ENCODE measurements at regions not wholly inside any gene's neighbourhood (a gene's known extent, or its start where the extent isn't known, plus 50 kb on each side); places are given as distances from the start of the nearest gene placed in this dataset.

DNA sequence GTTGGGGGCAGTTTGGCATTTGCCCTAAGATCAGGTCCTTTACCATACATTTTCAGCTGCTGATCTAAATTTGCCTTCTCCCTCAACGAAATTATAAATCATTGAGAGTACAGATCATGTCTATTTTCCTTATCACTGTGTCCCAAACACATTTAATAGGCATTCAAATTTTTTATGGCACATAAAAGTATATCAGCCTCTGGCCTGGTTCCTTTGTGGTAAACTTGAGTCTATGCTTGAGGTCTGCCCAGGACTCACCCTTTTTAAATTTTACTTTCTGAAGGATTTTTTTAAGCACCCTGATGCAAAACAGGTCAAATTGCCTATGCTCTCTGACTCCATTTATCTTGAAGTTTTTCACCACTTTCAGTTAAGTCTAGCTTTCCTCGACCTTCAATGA, 163.6 kb upstream of the GRIN3A start:
- no peak for TF ChIP-seq TAF1 (IDR thresholded peaks at IDR 0.05; ENCODE audit: low read depth)
- TF ChIP-seq TCF12 (IDR thresholded peaks at IDR 0.05; ENCODE audit: low read depth) = no peak
- no peak for TF ChIP-seq EP300 (IDR thresholded peaks at IDR 0.05; ENCODE audit: borderline replicate concordance)
- TF ChIP-seq ZBTB7A (IDR thresholded peaks at IDR 0.05; ENCODE audit: low read depth) = no peak
- no peak for TF ChIP-seq NFIC (IDR thresholded peaks at IDR 0.05)
- TF ChIP-seq CEBPB (IDR thresholded peaks at IDR 0.05) = no peak
- TF ChIP-seq YY1 (IDR thresholded peaks at IDR 0.05; ENCODE audit: low read depth) = no peak
- TF ChIP-seq, protein P1, sequence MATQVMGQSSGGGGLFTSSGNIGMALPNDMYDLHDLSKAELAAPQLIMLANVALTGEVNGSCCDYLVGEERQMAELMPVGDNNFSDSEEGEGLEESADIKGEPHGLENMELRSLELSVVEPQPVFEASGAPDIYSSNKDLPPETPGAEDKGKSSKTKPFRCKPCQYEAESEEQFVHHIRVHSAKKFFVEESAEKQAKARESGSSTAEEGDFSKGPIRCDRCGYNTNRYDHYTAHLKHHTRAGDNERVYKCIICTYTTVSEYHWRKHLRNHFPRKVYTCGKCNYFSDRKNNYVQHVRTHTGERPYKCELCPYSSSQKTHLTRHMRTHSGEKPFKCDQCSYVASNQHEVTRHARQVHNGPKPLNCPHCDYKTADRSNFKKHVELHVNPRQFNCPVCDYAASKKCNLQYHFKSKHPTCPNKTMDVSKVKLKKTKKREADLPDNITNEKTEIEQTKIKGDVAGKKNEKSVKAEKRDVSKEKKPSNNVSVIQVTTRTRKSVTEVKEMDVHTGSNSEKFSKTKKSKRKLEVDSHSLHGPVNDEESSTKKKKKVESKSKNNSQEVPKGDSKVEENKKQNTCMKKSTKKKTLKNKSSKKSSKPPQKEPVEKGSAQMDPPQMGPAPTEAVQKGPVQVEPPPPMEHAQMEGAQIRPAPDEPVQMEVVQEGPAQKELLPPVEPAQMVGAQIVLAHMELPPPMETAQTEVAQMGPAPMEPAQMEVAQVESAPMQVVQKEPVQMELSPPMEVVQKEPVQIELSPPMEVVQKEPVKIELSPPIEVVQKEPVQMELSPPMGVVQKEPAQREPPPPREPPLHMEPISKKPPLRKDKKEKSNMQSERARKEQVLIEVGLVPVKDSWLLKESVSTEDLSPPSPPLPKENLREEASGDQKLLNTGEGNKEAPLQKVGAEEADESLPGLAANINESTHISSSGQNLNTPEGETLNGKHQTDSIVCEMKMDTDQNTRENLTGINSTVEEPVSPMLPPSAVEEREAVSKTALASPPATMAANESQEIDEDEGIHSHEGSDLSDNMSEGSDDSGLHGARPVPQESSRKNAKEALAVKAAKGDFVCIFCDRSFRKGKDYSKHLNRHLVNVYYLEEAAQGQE (IDR thresholded peaks at IDR 0.05; ENCODE audit: low read depth) = no peak
- TF ChIP-seq, protein P2, sequence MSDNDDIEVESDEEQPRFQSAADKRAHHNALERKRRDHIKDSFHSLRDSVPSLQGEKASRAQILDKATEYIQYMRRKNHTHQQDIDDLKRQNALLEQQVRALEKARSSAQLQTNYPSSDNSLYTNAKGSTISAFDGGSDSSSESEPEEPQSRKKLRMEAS (IDR thresholded peaks at IDR 0.05) = no peak
- no peak for TF ChIP-seq RAD21 (IDR thresholded peaks at IDR 0.05; ENCODE audit: low read depth)

Data from Ishikawa (cell line).